AG04449 (cell line): ENCODE measurements at regions not wholly inside any gene's neighbourhood (a gene's known extent, or its start where the extent isn't known, plus 50 kb on each side); places are given as distances from the start of the nearest gene placed in this dataset.

Experiments
- CTCF ChIA-PET: fragments of 350-600 bp; formaldehyde crosslinking; extraction: SDS; loops from one replicate; lab custom pipeline; 2021; ENCODE audit warnings: antibody characterized with exemption; lab: Yijun Ruan, JAX
- POLR2A ChIA-PET: fragments of 400-600, 350-600 bp; formaldehyde crosslinking; extraction: SDS; loops from one replicate; lab custom pipeline; 2020; ENCODE audit warnings: antibody characterized with exemption, inconsistent platforms; lab: Yijun Ruan, JAX
- DNase-seq: peaks from one replicate; pipeline ENCODE4 v3.0.0-alpha.2; 2010; ENCODE audit warnings: low read depth, low spot score
- H3K4me3 ChIP-seq: 2 replicates; pipeline ENCODE4 v1.5.1; 2011; ENCODE audit warnings: low read depth, mild to moderate bottlenecking, control low read depth, low read length
- CTCF ChIP-seq: IDR thresholded peaks from one replicate; pipeline ENCODE4 v1.5.1; 2011; ENCODE audit warnings: mild to moderate bottlenecking, moderate library complexity, low read length, control low read depth, inconsistent platforms; ENCODE audit not compliant: insufficient read depth; ENCODE audit errors: missing control alignments

GRCh38 chr22:33112580-33112979, 54.4 kb upstream of the SYN3 start:
- no peak for TF ChIP-seq CTCF
- POLR2A ChIA-PET, result no interaction called here
- H3K4me3 ChIP-seq, result no peak overlapping the region
- DNase-seq, result no peak
- CTCF ChIA-PET, result no interaction called here

GRCh38 chr22:33111491-33111890, 53.3 kb upstream of the SYN3 start:
- TF ChIP-seq CTCF, result no peak
- H3K4me3 ChIP-seq, result no peak overlapping the region
- no peak for DNase-seq
- ChIA-PET POLR2A (no interaction called here), CTCF (interaction anchor here (1.0 kb wide), 1 partner anchor 65 kb away, joined by 4 read pairs; no protein-coding TSS in a partner anchor)

- ChIA-PET CTCF (interaction anchor here (1.0 kb wide), 1 partner anchor 66 kb away, joined by 4 read pairs; no protein-coding TSS in a partner anchor), POLR2A (no interaction called here)
- no peak overlapping the region for H3K4me3 ChIP-seq
- no peak for DNase-seq
- TF ChIP-seq CTCF, result no peak
Measured at GRCh38 chr22:33110562-33111163, 52.5 kb upstream of the SYN3 start.

- DNase-seq, result no peak
- CTCF ChIA-PET, result no interaction called here
- H3K4me3 ChIP-seq, result no peak overlapping the region
- no peak for TF ChIP-seq CTCF
- POLR2A ChIA-PET, result no interaction called here
Measured at GRCh38 chr22:33109514-33110430, 51.6 kb upstream of the SYN3 start.

GRCh38 chr22:33108037-33108436, 49.9 kb upstream of the SYN3 start:
- DNase-seq, result no peak
- ChIA-PET POLR2A (no interaction called here), CTCF (no interaction called here)
- no peak for TF ChIP-seq CTCF
- no peak overlapping the region for H3K4me3 ChIP-seq
